Peyer's patch (tissue), 4 donors: ENCODE measurements at regions not wholly inside any gene's neighbourhood (a gene's known extent, or its start where the extent isn't known, plus 50 kb on each side); places are given as distances from the start of the nearest gene placed in this dataset.
"Not testable (repeated sequence)": the region's sequence is repeated elsewhere in the genome, so short reads cannot be mapped to it uniquely, and the experiment has no call there.

Source experiments
- POLR2A ChIP-seq, 2 donors: fragments of 450-650 bp; IDR thresholded peaks; one replicate each; pipeline ENCODE4 v1.5.1; 2017; ENCODE audit warnings: antibody characterized with exemption in 2 of 2, mild to moderate bottlenecking in 2 of 2, moderate library complexity in 2 of 2
- TF ChIP-seq, protein P1 (sequence below), 6 experiments: fragments of 450-650 bp in 4 of 6; fragments of 200-600 bp in 2 of 6; sonication (generic) in 1 of 6; IDR thresholded peaks; one replicate each; pipeline ENCODE4 v1.5.1; 2017 to 2019; ENCODE audit warnings: antibody characterized with exemption in 6 of 6, mild to moderate bottlenecking in 3 of 6, moderate library complexity in 1 of 6

DNA sequence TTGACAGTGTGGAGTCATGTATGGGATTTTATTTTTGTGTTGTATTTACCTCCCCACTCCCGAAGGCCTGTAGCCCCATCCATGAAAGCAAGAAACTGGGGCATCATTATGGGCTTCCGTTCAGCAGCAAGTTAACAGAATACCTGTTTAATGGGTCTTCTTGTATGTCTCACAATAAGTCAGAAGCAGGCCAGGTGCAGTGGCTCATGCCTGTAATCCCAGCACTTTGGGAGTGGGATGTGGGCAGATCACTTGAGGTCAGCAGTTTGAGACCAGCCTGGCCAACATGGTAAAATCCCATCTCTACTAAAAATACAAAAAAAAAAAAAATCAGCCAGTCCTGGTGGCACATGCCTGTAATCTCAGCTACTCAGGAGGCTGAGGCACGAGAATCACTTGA is 239.7 kb downstream of the SMAD2 start:
- TF ChIP-seq POLR2A (IDR thresholded peaks at IDR 0.05): not testable (repeated sequence)
- TF ChIP-seq, protein P1, sequence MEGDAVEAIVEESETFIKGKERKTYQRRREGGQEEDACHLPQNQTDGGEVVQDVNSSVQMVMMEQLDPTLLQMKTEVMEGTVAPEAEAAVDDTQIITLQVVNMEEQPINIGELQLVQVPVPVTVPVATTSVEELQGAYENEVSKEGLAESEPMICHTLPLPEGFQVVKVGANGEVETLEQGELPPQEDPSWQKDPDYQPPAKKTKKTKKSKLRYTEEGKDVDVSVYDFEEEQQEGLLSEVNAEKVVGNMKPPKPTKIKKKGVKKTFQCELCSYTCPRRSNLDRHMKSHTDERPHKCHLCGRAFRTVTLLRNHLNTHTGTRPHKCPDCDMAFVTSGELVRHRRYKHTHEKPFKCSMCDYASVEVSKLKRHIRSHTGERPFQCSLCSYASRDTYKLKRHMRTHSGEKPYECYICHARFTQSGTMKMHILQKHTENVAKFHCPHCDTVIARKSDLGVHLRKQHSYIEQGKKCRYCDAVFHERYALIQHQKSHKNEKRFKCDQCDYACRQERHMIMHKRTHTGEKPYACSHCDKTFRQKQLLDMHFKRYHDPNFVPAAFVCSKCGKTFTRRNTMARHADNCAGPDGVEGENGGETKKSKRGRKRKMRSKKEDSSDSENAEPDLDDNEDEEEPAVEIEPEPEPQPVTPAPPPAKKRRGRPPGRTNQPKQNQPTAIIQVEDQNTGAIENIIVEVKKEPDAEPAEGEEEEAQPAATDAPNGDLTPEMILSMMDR (IDR thresholded peaks at IDR 0.05): not testable (repeated sequence)
